Activated CD8-positive, alpha-beta memory T cell treated with anti-CD3 and anti-CD28 coated beads for 36 hours (primary cell): ENCODE measurements at regions not wholly inside any gene's neighbourhood (a gene's known extent, or its start where the extent isn't known, plus 50 kb on each side); places are given as distances from the start of the nearest gene placed in this dataset.

Source experiments
- CTCF ChIA-PET: fragments of 350-600 bp; sonication (Branson Sonifier 250); formaldehyde crosslinking; loops from one replicate; lab custom pipeline; 2021; ENCODE audit warnings: antibody characterized with exemption; lab: Charles Lee
- POLR2A ChIA-PET: fragments of 350-600 bp; sonication (Branson Sonifier 250); formaldehyde crosslinking; loops from one replicate; lab custom pipeline; 2021; ENCODE audit warnings: antibody characterized with exemption; lab: Charles Lee

- CTCF ChIA-PET: interaction anchor here (1.2 kb wide), 1 partner anchor 15 kb away, joined by 4 read pairs; no protein-coding TSS in a partner anchor
These were observed 51.5 kb downstream of the IRAG1 start for GRCh38 chr11:10641912-10642697.

GRCh38 chr11:10641177-10641911, 52.2 kb downstream of the IRAG1 start:
- ChIA-PET POLR2A (no interaction called here), CTCF (no interaction called here)

More at GRCh38 chr11:10641912-10642697, 51.5 kb downstream of the IRAG1 start:
- POLR2A ChIA-PET: no interaction called here

GRCh38 chr11:10640308-10640707, 53.2 kb downstream of the IRAG1 start:
- CTCF ChIA-PET: no interaction called here

GRCh38 chr11:10639350-10639749, 54.2 kb downstream of the IRAG1 start:
- CTCF ChIA-PET: no interaction called here
- POLR2A ChIA-PET: no interaction called here

More at GRCh38 chr11:10640308-10640707, 53.2 kb downstream of the IRAG1 start:
- POLR2A ChIA-PET: no interaction called here

GRCh38 chr11:10638316-10638925, 55.1 kb downstream of the IRAG1 start:
- POLR2A ChIA-PET: no interaction called here
- CTCF ChIA-PET: no interaction called here

DNA sequence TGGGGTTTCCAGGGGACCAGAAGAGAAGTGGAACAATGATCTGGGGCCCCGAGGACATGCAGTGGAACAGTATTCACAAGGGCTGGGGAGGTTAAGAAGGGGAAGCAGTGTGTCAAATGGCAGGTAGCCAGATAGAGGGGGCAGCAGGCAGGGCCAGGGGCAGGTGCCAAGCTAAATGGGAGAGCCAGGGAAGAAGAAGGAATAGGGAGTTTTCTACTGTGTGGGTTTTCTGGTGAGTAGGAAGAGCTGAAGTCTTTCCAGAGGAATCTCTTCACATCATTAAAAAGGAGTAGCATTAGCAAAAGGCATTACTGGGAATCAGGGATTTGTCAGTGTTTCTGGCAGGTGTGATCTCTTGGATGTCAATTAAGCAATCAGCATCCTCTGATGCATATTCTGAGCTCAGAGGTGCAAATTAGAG, 55.8 kb downstream of the IRAG1 start:
- POLR2A ChIA-PET: no interaction called here
- CTCF ChIA-PET: no interaction called here

- ChIA-PET POLR2A (no interaction called here), CTCF (no interaction called here)
These were observed 59.1 kb downstream of the IRAG1 start for GRCh38 chr11:10634407-10634806.

- POLR2A ChIA-PET: no interaction called here
These were observed 60.3 kb downstream of the IRAG1 start for GRCh38 chr11:10633261-10633660.

GRCh38 chr11:10632483-10632882, 61.1 kb downstream of the IRAG1 start:
- POLR2A ChIA-PET: no interaction called here
- CTCF ChIA-PET: interaction anchor here (1.3 kb wide), 1 partner anchor 22 kb away, joined by 3 read pairs; no protein-coding TSS in a partner anchor

More at GRCh38 chr11:10633261-10633660, 60.3 kb downstream of the IRAG1 start:
- CTCF ChIA-PET: no interaction called here

GRCh38 chr11:10631761-10632160, 61.8 kb downstream of the IRAG1 start:
- CTCF ChIA-PET: interaction anchor here (1.3 kb wide), 1 partner anchor 23 kb away, joined by 3 read pairs; no protein-coding TSS in a partner anchor
- POLR2A ChIA-PET: no interaction called here

GRCh38 chr11:10629411-10630002, 61.0 kb upstream of the LYVE1 start:
- ChIA-PET POLR2A (no interaction called here), CTCF (no interaction called here)

DNA sequence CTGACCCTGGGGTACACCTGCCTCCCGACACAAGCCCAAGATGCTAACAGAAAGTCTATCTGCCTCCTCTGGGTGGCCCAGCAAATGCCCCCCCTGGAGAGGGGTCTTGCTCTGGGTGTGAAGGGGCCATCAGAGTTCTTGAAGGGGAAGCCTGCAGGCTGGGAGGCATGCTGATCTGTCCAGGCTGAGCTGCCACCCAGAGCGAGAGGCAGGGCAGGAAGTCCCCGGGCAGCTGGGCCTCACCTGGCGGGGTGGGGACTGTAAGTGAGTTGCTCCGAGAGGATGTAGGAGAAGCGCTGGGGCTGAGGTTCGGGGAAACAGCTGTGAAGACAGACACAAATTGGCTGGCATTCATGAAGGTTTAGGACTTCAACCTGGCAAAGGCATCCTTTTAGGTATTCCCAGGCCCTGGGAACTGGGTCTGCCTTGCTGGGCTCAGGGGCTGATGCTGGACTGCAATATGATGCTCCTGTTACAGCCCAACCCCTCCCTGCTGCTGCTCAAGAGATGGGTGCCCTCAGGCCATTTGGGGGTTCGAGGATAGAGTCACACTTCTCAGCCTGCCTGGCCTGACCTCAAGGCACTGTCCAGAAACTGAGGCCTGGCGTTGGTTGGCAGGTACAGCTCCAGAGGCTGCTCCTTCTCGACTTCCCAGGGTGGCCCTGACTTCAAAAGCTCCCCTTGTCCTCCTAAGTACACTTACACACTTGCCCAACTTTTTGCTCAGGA, 60.2 kb upstream of the LYVE1 start:
- ChIA-PET CTCF (no interaction called here), POLR2A (no interaction called here)

DNA sequence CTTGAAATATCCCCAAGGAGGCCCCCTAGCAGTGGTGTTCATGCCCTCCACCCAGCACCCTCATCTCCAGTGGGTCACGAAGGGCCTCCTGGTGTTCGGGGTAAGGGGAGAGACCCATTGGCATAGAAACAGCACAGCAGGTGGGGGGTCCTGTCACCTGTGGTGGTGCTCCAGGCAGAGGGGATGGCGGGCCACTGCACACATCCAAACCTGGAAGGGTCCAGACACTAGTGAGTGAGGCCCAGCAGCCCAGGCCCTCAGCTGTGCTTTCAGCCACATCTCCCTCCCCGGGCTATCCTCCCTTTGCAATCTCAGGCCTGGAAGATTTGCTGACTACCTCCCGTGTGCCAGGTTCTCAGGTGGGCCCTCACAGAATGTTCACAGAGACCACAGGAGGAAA, 59.4 kb upstream of the LYVE1 start:
- POLR2A ChIA-PET: no interaction called here
- CTCF ChIA-PET: no interaction called here

DNA sequence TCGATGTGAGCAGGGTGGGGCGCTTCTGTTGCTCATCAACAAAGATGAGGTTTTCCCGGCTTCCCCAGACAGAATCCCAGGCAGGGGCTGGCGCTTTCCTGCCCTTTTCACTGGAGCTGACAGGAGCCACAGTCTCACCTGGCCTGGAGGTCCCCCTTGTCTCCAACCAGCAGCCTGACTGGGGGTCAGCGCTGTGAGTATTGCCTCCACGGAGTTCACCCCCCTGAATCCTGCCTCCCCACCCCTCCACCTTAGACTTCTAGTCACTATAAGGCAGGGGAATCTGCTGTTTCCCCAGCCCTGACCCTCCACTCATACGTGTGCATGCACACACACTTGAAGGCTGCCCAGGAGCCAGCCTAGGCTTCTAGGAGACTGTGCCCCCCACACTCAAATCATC, 58.8 kb upstream of the LYVE1 start:
- ChIA-PET CTCF (no interaction called here), POLR2A (no interaction called here)

DNA sequence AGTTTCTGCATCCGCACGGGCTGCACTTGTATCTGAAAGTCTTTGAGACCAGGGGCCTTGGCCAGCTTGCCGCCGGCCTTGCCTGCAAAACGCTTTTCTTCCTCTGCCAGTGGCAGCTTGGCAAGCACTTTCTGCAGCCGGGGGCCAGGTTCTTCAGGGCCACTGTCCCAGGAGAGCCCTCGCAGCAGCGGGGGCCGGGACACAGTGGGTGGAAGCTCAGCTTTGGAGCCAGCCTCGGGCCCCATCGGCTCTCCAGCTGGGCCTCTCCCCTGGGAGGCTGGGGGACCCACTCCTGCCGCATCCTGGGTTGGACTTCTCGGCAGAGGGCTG, 57.5 kb upstream of the LYVE1 start:
- ChIA-PET CTCF (interaction anchor here (1.1 kb wide), 1 partner anchor 30 kb away, joined by 3 read pairs; no protein-coding TSS in a partner anchor), POLR2A (no interaction called here)

GRCh38 chr11:10625281-10625981, 57.0 kb upstream of the LYVE1 start:
- CTCF ChIA-PET: interaction anchor here (1.1 kb wide), 1 partner anchor 30 kb away, joined by 3 read pairs; no protein-coding TSS in a partner anchor
- POLR2A ChIA-PET: no interaction called here

DNA sequence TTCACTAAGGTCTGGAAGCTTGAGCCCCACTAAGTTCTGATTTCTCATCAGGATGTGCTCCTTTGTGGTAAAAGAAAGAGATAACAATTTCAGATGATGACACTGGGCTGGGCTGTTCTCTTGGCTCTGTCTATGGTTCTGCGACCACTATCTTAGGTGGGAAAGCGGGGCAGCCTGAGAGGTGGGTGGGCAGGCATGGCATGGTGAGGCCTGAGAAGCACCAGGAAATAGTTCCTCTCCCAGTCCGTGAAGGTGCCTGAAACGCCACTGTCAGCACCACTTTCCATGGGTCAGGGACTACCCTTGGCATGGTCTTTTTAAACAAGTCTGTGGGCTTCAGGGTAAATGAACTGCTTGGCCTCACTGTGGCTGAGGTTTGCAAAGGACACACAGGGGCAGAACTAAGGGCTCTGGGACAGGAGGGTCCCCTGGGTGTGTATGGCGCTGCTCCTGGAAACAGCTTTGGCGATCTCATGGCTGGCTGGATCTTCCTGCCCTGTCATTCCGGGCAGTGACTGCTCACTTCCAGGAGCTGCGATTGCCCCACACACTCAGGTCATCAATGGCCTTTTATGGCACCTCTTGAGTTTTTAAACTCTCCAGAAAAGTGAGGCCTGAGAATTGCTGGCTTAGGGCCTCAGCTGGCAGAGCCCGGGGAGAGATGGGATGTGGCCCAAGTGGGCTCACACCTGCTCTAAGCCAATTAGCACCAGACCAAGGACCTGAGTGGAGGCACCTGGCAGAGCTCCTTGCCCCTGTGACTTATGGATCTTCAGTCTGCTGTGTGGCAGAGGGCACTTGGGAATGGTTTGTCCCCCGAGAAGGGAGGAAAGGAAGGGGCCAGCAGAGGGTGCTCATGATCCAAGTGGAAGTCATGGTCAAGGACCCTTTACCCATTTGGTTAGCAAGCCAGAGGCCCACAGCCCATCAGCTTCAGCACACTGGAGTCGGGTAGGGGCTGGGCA, 55.6 kb upstream of the LYVE1 start:
- ChIA-PET POLR2A (no interaction called here), CTCF (interaction anchor here (0.9 kb wide), 1 partner anchor 30 kb away, joined by 4 read pairs; no protein-coding TSS in a partner anchor)
